Epithelial cell of esophagus (primary cell): ENCODE measurements at regions not wholly inside any gene's neighbourhood (a gene's known extent, or its start where the extent isn't known, plus 50 kb on each side); places are given as distances from the start of the nearest gene placed in this dataset.
A peak's percentile ranks its signal among the peaks of the same experiment; 100 is the strongest.

Experiments
- DNase-seq: peaks from one replicate; pipeline ENCODE4 v3.0.0; 2010; ENCODE audit warnings: low read depth
- H3K4me3 ChIP-seq: 2 replicates; pipeline ENCODE4 v1.5.1; 2011; ENCODE audit warnings: mild to moderate bottlenecking, low read length, control low read depth
- CTCF ChIP-seq: IDR thresholded peaks from 2 replicates; pipeline ENCODE4 v1.5.1; 2011; ENCODE audit warnings: low read depth, mild to moderate bottlenecking, low read length, control low read depth, inconsistent platforms; ENCODE audit not compliant: insufficient read depth; ENCODE audit errors: missing control alignments

- TF ChIP-seq CTCF: no peak
- no peak for DNase-seq
- H3K4me3 ChIP-seq: no peak overlapping the region
Observed at GRCh38 chr18:45139478-45139877, 458.8 kb downstream of the SETBP1 start.

- no peak overlapping the region for H3K4me3 ChIP-seq
- DNase-seq: no peak
- no peak for TF ChIP-seq CTCF
Observed at GRCh38 chr18:45142868-45143267, 462.2 kb downstream of the SETBP1 start.

GRCh38 chr18:45149712-45150111 is 465.6 kb upstream of the SLC14A2 start:
- no peak overlapping the region for H3K4me3 ChIP-seq
- no peak for DNase-seq
- no peak for TF ChIP-seq CTCF

- TF ChIP-seq CTCF: no peak
- H3K4me3 ChIP-seq: no peak overlapping the region
- no peak for DNase-seq
Observed at GRCh38 chr18:45151645-45152044, 463.6 kb upstream of the SLC14A2 start.

GRCh38 chr18:45155526-45155925 is 459.8 kb upstream of the SLC14A2 start:
- no peak overlapping the region for H3K4me3 ChIP-seq
- DNase-seq: peak; percentile 91
- TF ChIP-seq CTCF: no peak

- TF ChIP-seq CTCF: no peak
Observed at GRCh38 chr18:45156946-45157345, 458.3 kb upstream of the SLC14A2 start.

GRCh38 chr18:45157576-45157975 is 457.7 kb upstream of the SLC14A2 start:
- no peak for DNase-seq
- H3K4me3 ChIP-seq: no peak overlapping the region
- TF ChIP-seq CTCF: no peak

More at GRCh38 chr18:45156946-45157345, 458.3 kb upstream of the SLC14A2 start:
- peak; percentile 5 for DNase-seq
- H3K4me3 ChIP-seq: no peak overlapping the region
